ENCODE measurements at regions not wholly inside any gene's neighbourhood (a gene's known extent, or its start where the extent isn't known, plus 50 kb on each side); places are given as distances from the start of the nearest gene placed in this dataset.
"Not testable (repeated sequence)": the region's sequence is repeated elsewhere in the genome, so short reads cannot be mapped to it uniquely, and the experiment has no call there.

- TF ChIP-seq, protein P1, sequence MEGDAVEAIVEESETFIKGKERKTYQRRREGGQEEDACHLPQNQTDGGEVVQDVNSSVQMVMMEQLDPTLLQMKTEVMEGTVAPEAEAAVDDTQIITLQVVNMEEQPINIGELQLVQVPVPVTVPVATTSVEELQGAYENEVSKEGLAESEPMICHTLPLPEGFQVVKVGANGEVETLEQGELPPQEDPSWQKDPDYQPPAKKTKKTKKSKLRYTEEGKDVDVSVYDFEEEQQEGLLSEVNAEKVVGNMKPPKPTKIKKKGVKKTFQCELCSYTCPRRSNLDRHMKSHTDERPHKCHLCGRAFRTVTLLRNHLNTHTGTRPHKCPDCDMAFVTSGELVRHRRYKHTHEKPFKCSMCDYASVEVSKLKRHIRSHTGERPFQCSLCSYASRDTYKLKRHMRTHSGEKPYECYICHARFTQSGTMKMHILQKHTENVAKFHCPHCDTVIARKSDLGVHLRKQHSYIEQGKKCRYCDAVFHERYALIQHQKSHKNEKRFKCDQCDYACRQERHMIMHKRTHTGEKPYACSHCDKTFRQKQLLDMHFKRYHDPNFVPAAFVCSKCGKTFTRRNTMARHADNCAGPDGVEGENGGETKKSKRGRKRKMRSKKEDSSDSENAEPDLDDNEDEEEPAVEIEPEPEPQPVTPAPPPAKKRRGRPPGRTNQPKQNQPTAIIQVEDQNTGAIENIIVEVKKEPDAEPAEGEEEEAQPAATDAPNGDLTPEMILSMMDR (IDR thresholded peaks at IDR 0.05) = not testable (repeated sequence)
- TF ChIP-seq POLR2A, POLR2AphosphoS5, EP300 (IDR thresholded peaks at IDR 0.05): not testable (repeated sequence)
Observed at GRCh38 chr5:42980391-42980790, 59.7 kb downstream of the ANXA2R start.
